SH-SY5Y (cell line): ENCODE measurements at regions not wholly inside any gene's neighbourhood (a gene's known extent, or its start where the extent isn't known, plus 50 kb on each side); places are given as distances from the start of the nearest gene placed in this dataset.
A peak's percentile ranks its signal among the peaks of the same experiment; 100 is the strongest.

ENCODE experiments used
- GATA2 ChIP-seq: IDR thresholded peaks from 2 replicates; pipeline ENCODE4 v1.6.1; 2011; ENCODE audit warnings: mild to moderate bottlenecking, low read depth, low read length
- GATA3 ChIP-seq: IDR thresholded peaks from 2 replicates; pipeline ENCODE4 v1.6.1; 2011; ENCODE audit warnings: low read depth, mild to moderate bottlenecking, low read length, moderate library complexity

- TF ChIP-seq GATA3 (no peak), GATA2 (no peak)
These were observed 377.1 kb upstream of the TBL1XR1 start for GRCh38 chr3:177574222-177574856.

- TF ChIP-seq GATA3 (no peak), GATA2 (no peak)
These were observed 379.5 kb upstream of the TBL1XR1 start for GRCh38 chr3:177576746-177577145.

- TF ChIP-seq GATA3, result no peak
- no peak for TF ChIP-seq GATA2
These were observed 381.2 kb upstream of the TBL1XR1 start for GRCh38 chr3:177578488-177578887.

- TF ChIP-seq GATA3, result no peak
- no peak for TF ChIP-seq GATA2
These were observed 382.1 kb upstream of the TBL1XR1 start for GRCh38 chr3:177579419-177579818.

- TF ChIP-seq GATA2 (no peak), GATA3 (no peak)
These were observed 383.2 kb upstream of the TBL1XR1 start for GRCh38 chr3:177580437-177580836.

GRCh38 chr3:177585271-177585670 is 388.0 kb upstream of the TBL1XR1 start:
- TF ChIP-seq GATA2, result no peak
- TF ChIP-seq GATA3, result no peak

GRCh38 chr3:177589041-177589650 is 391.9 kb upstream of the TBL1XR1 start:
- TF ChIP-seq GATA2, result no peak
- TF ChIP-seq GATA3, result no peak

GRCh38 chr3:177589911-177590381 is 392.7 kb upstream of the TBL1XR1 start:
- no peak for TF ChIP-seq GATA3
- no peak; the same call in 1 of the 2 replicates for TF ChIP-seq GATA2

GRCh38 chr3:177590826-177591225 is 393.5 kb upstream of the TBL1XR1 start:
- no peak for TF ChIP-seq GATA2
- no peak for TF ChIP-seq GATA3

- no peak for TF ChIP-seq GATA2
- no peak for TF ChIP-seq GATA3
These were observed 394.1 kb upstream of the TBL1XR1 start for GRCh38 chr3:177591379-177591778.

GRCh38 chr3:177594096-177594495 is 396.8 kb upstream of the TBL1XR1 start:
- peak; percentile 4; the same call in 1 of the 2 replicates for TF ChIP-seq GATA2
- no peak for TF ChIP-seq GATA3

GRCh38 chr3:177595530-177596188 is 398.4 kb upstream of the TBL1XR1 start:
- TF ChIP-seq GATA2 (no peak), GATA3 (no peak)

- no peak for TF ChIP-seq GATA2
- no peak for TF ChIP-seq GATA3
These were observed 399.1 kb upstream of the TBL1XR1 start for GRCh38 chr3:177596248-177596815.

GRCh38 chr3:177596816-177597271 is 399.6 kb upstream of the TBL1XR1 start:
- TF ChIP-seq GATA3 (no peak), GATA2 (no peak)

- TF ChIP-seq GATA2, result no peak
- TF ChIP-seq GATA3, result no peak
These were observed 400.2 kb upstream of the TBL1XR1 start for GRCh38 chr3:177597311-177598096.
